ENCODE measurements at regions not wholly inside any gene's neighbourhood (a gene's known extent, or its start where the extent isn't known, plus 50 kb on each side); places are given as distances from the start of the nearest gene placed in this dataset.

GRCh38 chr13:104784891-104785290, 1718.7 kb upstream of the SLC10A2 start:
- DNase-seq = no peak

- no peak for DNase-seq
These were observed 1716.5 kb upstream of the SLC10A2 start for GRCh38 chr13:104782741-104783140.

- no peak for DNase-seq
These were observed 1713.2 kb upstream of the SLC10A2 start for GRCh38 chr13:104779311-104779993.

- DNase-seq = peak; percentile 29
These were observed 1707.6 kb upstream of the SLC10A2 start for GRCh38 chr13:104773775-104774174.

- DNase-seq = no peak
These were observed 1703.3 kb upstream of the SLC10A2 start for GRCh38 chr13:104769545-104769944.

- DNase-seq = no peak
These were observed 1700.1 kb upstream of the SLC10A2 start for GRCh38 chr13:104766319-104766718.

GRCh38 chr13:104764600-104764999, 1698.4 kb upstream of the SLC10A2 start:
- DNase-seq = no peak

GRCh38 chr13:104759069-104759468, 1692.9 kb upstream of the SLC10A2 start:
- no peak for DNase-seq

GRCh38 chr13:104757712-104758111, 1691.5 kb upstream of the SLC10A2 start:
- no peak for DNase-seq

GRCh38 chr13:104750377-104750776, 1684.2 kb upstream of the SLC10A2 start:
- DNase-seq = no peak

GRCh38 chr13:104740641-104741222, 1674.5 kb upstream of the SLC10A2 start:
- no peak for DNase-seq

GRCh38 chr13:104737713-104738112, 1671.5 kb upstream of the SLC10A2 start:
- no peak for DNase-seq

- no peak for DNase-seq
These were observed 1667.2 kb upstream of the SLC10A2 start for GRCh38 chr13:104733427-104733826.

- no peak for DNase-seq
These were observed 1648.9 kb upstream of the SLC10A2 start for GRCh38 chr13:104715111-104715510.

GRCh38 chr13:104705031-104705750, 1639.0 kb upstream of the SLC10A2 start:
- DNase-seq = no peak

- no peak for DNase-seq
These were observed 1635.4 kb upstream of the SLC10A2 start for GRCh38 chr13:104701591-104701990.

GRCh38 chr13:104694397-104694796, 1628.2 kb upstream of the SLC10A2 start:
- DNase-seq = no peak

- no peak for DNase-seq
These were observed 1626.9 kb upstream of the SLC10A2 start for GRCh38 chr13:104693126-104693525.

GRCh38 chr13:104691767-104692467, 1625.7 kb upstream of the SLC10A2 start:
- no peak for DNase-seq

GRCh38 chr13:104686484-104686883, 1620.3 kb upstream of the SLC10A2 start:
- DNase-seq = no peak

- no peak for DNase-seq
These were observed 1617.6 kb upstream of the SLC10A2 start for GRCh38 chr13:104683789-104684188.

- DNase-seq = no peak
These were observed 1611.9 kb upstream of the SLC10A2 start for GRCh38 chr13:104678161-104678560.

GRCh38 chr13:104671901-104672300, 1605.7 kb upstream of the SLC10A2 start:
- no peak for DNase-seq

- DNase-seq = no peak
These were observed 1591.0 kb upstream of the SLC10A2 start for GRCh38 chr13:104657196-104657595.

Data from KG1 (cell line).